GM19193 (cell line): ENCODE measurements at regions not wholly inside any gene's neighbourhood (a gene's known extent, or its start where the extent isn't known, plus 50 kb on each side); places are given as distances from the start of the nearest gene placed in this dataset.

ENCODE experiments used
- POLR2A ChIP-seq: IDR thresholded peaks from 4 replicates; pipeline ENCODE4 v1.6.1; 2011; ENCODE audit not compliant: insufficient read depth, insufficient read length; ENCODE audit errors: extremely low read depth

DNA sequence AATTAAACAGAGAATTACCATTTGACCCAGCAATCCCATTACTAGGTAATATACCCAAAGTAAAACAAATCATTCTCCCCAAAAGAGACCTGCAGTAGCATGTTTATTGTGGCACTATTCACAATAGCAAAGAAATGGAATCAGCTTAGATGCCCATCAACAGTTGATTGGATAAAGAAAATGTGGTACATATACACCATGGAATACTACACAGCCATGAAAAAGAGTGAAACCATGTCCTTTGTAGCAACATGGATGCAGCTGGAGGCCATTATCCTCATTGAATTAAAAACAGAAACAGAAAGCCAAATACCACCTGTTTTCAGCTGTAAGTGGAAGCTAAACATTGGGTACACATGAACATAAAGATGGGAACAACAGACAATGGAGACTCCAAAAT, 1141.8 kb upstream of the AUTS2 start:
- TF ChIP-seq POLR2A: no peak

DNA sequence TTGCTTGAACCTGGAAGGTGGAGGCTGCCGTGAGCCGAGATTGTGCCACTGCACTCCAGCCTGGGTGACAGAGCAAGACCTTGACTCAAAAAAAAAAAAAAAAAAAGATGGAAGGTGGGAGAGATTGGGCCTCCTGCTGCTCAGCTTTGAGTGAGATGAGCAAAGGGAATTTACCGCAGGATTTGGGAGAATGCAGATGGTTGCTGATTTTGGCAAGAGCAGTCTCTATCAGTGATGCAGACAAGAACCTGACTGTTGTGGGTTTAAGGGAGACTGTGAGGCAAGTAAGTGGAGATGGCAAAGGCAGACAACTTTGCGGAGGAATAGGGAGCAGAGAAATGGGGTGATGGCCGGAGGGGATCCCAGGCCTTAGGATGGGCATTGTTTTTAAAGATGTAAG, 1140.8 kb upstream of the AUTS2 start:
- no peak for TF ChIP-seq POLR2A

DNA sequence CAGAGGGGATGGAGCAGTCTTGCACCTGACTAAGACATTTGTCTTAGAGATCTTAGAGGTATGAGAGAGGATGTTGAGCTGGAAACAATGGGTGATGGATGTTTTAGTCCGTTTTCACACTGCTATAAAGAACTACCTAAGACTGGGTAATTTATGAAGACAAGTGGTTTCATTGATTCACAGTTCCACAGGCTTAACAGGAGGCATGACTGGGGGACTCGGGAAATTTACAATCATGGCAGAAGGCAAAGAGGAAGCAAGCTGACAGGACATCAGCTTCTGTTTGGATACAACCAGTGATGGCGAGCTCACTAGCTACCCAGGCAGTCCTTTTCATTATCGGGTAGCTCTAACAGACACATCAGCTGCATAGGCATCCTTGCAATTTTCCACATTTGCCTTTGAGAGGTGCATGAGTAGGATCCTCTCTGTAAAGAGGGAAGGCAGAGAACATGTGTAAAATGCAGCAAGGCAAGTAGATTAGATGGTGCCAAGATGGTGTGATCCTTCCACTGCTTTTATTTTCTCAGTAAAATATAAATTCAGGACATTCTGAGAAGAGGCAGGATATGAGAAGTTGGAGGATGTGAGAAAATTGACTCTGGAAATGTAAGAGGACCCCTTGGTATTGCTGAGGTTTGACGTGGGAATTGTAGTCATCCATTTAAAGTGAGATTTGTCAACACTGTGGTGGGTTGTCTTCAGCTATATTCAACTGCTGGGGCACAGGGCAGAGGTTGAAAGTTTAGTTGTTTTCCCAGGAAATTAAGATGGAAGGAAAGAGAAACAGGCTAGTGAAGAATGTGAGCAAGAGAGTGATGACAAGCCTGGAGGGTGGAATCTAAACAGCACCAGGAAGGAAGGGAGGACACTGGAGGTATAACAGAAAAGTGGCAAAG, 1140.0 kb upstream of the AUTS2 start:
- no peak for TF ChIP-seq POLR2A

DNA sequence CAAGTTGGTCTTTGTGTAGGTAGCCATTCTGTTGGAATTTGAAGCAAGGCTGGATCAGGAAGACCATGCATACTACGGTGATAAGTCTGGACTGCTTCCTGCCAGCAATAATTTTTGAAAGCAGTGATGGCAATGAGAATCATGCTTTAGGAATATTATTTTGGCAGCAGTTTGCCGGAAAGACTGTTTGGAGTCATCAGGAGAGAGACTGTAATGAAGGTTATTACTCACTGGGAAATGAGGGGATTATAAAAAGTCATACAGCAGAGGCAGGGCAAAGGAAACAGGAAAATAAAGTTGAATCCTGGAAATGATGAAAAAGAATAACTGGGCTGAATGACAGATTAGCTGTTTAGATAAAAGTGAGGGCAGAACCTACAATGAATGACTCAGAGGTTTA, 1136.8 kb upstream of the AUTS2 start:
- TF ChIP-seq POLR2A: no peak

DNA sequence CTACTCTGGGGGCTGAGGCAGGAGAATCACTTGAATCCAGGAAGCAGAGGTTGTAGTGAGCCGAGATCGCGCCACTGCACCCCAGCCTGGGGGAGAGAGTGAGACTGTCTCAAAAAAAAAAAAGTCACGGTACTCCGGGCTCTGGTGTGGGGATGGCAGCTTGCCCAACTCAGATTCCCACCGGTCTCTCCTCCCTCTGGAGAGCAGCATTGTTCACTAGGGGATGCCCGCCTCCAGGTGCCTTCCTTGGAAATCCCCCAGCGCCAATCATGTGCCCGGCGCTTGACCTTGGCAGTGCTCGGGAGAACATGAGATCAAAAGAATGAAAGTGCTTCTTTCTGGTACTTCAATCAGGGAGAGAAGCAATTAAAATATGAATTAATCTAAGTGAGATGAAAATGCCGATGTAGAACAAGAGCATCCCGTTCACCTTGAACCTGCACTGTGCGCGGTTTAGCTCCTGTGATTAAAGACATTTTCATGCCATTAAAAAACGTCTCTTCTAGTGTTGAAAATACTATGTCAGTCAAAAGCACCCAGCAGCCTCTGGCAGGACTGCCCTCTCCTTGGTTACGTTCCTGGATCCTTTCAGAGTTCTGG, 1127.3 kb upstream of the AUTS2 start:
- TF ChIP-seq POLR2A: no peak

DNA sequence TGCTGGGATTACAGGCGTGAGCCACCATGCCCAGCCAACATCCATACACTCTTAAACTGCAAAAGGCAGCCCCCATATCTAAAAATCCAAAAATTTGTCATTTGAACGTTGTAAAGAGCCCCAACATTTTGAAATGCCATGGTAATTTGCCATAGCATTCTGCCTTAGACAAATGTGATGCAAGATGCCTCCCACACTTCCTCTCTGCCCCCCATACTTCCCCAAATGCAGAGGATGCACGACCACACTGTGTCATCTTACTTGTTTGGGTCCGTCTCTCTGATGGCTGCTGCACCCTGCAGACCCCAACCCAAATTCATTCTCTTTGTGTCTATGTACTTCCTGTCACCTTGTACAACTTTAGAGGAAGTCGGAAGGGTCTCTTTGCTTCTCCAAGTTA, 1125.6 kb upstream of the AUTS2 start:
- no peak for TF ChIP-seq POLR2A

DNA sequence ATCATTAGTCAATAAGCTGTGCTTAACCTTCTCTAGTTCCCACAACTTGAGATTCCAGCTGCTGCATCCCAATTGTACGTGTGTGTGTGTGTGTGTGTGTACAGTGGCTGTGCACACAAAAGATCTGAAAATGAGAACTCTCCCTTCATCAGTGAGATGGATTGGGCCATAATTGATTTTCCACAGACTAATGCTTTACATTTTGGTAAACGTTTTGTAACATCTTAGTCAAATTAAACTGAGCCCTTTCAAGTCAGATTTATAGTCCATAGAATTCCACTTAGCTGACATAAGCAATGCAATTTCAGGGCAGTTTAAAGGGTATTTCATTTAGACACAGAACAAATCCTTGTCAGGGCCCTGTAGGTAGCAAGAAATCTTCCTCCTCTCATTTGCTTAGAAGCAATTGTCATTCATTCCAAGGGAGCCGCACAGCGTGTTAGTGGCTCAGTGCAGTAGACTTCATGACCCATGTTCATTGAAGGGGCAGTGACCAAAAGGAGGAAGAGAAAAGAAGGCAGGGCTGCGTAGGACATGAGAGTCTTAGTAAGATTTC, 1123.5 kb upstream of the AUTS2 start:
- TF ChIP-seq POLR2A: no peak

DNA sequence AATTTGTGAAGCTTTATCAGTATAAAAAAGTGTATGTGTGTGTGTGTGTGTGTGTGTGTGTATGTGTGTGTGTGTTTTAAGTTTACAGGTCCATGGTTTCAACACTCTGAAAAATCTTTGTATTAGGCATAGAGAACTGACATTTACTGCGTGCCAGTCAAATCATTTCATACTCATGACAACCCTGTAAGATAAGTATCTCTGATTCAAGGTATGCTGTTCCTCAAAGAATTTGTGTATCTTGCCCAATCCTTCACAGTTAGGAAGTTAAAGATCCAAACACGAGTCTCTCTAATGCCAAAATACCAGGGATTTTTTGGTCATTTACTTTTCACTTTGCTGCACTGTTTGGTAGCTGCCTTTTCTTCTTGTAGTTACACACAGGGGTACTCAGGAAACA, 1121.3 kb upstream of the AUTS2 start:
- TF ChIP-seq POLR2A: no peak

DNA sequence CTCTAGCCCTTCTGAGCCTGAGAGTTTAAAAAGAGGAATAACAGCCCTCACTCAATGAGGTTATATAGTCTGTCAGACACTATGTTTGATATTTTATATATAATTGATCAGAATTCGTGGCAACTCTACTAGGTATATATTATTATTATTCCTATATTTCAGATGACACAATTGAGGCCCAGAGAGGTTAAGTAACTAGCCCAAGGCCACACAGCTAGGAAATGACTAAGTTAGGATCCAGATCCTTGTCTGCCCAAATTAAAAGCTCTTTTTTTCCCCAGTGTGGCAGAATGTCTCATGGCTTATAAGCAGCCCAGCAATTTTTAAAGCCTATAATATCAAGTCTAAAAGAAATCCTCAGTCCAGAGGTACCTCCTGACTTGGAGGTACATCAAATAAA, 1119.9 kb upstream of the AUTS2 start:
- TF ChIP-seq POLR2A: no peak

DNA sequence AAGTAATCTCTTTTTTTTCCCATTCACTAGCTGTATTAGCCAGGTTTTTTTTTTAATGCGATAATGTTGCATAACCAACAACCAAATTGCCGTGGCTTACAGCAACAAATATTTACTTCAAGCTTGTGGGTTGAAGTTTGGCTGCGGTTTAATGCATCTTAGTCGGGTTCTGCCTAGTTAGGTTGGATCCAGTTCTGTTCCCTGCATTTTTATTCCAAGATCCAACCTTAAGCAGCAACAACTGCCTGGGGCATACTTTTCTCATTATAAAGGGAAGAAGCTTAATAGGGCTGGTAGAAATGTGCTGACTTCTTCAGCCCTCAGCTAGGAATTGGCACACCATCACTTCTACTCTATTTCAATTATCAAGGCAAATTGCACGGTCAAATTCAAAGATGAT, 1115.5 kb upstream of the AUTS2 start:
- no peak for TF ChIP-seq POLR2A

DNA sequence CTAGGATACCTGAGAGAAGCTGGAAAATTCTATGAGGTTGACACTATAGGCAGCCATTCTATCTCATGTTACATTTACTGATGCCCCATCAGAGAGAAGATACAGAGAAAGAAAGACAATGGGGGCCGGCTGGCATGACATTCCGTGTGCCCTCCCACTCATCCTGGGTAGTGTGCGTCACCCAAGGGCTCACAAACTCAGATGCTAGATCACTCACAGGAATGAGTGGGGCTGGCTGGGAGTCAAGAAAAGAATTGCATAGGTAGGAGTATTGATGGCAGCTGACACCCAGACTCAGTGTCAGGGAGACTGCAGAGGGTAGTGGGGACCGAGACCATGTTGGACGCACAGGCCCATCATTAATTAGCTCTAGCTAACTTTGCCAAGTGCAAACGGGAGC, 1113.5 kb upstream of the AUTS2 start:
- no peak for TF ChIP-seq POLR2A

DNA sequence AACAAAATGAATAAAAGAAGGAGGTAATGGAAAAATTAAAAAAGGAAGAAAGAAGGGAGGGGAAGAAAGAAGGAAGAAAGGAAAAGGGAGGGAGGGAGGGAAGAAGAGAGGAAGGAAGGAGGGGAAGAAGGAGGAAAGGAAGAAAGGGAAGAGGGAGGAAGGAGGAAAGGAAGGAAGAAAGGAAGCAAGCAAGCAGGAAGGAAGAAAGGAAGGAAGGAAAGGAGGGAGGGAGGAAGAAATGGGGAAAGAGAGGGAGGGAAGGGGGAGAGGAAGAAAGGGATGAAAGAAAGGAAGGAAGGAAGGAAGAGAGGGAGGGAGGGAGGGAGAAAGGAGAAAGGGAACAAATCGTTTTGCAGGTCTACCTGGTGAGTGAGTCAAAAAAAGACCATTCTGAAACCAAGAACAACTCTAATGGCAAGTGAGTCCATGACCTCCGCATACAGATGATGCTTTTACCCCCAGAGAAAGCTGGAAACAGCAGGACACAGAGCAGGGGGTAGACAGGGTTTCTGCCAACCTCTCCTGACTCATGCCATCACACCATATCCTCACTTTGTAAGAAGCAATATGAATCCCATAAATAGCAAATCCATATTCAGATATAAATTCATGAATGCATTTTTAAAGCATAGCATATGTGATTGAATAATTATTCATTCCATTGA, 1112.9 kb upstream of the AUTS2 start:
- no peak for TF ChIP-seq POLR2A

DNA sequence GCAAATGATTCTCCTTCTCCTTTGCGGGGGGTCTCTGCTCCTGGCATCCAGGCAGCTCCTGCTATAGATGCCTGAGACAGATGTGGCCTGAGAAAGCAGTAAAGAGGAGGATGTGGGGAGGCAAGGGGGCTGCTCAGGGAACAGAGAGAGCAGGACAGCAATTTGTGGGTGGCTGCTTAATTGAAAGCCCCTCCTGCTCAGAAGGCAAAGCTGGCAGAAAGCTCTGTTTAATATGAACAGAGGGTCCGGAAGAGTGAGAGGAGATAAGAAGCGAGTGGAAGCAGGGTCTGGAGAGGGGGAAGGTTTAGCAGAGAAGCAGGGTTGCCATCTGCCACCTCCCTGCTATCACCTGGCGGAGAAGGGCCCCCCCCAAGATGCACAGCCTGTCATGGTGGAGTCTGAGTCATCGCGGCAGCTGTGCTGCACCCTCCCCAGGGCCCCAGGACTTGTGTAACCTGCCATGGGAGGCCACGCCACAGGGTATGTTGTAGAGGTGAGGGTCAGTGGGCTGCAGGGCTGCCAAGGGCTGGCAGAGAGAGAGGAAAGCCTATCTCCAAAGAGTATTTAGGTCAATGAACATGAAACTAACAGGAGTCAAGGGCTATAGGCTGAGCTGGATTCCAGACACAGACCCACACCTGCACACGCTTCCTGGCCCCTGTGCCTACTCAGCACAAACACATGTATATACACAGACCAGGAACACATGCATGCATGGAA, 1109.8 kb upstream of the AUTS2 start:
- no peak for TF ChIP-seq POLR2A

DNA sequence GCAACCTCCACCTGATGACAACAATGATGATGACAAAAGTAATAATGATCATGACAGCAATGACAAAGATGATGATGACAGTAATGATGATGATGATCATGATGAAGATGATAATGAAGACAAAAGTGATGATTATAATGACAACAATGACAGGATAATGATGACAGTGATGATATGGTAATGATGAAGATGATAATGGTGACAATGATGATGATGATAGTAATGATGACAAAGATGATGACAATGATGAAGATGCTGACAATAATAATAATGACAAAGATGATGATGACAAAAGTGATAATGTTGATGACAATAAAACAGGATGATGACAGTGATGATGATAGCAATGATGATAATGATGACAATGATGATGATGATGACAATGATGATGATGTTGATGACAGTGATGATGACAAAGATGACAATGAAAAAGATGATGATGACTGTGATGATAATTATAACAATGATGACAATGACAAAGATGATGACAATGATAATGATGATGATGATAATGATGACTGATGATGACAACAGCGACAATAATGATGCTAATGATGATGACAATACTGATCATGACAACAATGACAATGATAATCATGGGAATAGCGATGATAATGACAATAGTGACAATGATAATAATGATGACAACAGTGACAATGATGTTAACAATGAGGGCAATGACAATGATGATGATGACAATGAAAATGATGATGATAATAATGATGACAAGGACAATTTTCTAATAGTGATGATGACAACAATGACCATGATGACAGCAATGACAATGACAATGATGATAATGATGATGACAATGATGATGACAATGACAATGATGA, 1106.5 kb upstream of the AUTS2 start:
- TF ChIP-seq POLR2A: no peak
